Fibroblast of peridontal ligament (primary cell): ENCODE measurements at regions not wholly inside any gene's neighbourhood (a gene's known extent, or its start where the extent isn't known, plus 50 kb on each side); places are given as distances from the start of the nearest gene placed in this dataset.

Experiments used
- DNase-seq: peaks from one replicate; pipeline ENCODE4 v3.0.0-alpha.2; 2010; ENCODE audit errors: extremely low read depth

DNA sequence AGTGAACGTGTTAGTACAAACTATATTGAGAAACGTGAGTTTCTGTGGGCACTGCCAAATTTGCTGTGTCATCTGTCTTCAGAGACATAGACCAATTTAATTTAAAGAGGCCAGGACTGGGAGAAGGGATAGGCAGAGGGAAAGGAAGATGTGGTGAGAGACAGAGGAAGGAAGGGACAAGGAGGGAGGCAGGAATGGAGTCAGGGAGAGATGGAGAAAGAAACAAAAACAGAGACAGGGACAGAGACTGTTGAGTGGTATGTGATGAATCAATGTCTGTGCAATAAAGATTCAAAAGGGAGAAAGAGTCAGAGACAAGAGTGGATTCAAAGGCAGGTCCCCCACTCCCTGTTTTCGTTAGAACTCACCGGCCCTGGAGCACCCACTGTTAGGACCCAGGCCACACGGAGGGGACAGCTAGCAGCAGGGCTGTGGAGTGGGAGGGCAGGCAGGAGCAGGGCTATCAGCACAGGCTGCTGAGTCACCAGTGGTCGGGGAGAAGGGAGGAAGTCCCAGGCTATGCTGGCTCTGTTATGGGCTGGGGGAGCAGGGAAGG, 51.6 kb upstream of the CHD6 start:
- no peak for DNase-seq

DNA sequence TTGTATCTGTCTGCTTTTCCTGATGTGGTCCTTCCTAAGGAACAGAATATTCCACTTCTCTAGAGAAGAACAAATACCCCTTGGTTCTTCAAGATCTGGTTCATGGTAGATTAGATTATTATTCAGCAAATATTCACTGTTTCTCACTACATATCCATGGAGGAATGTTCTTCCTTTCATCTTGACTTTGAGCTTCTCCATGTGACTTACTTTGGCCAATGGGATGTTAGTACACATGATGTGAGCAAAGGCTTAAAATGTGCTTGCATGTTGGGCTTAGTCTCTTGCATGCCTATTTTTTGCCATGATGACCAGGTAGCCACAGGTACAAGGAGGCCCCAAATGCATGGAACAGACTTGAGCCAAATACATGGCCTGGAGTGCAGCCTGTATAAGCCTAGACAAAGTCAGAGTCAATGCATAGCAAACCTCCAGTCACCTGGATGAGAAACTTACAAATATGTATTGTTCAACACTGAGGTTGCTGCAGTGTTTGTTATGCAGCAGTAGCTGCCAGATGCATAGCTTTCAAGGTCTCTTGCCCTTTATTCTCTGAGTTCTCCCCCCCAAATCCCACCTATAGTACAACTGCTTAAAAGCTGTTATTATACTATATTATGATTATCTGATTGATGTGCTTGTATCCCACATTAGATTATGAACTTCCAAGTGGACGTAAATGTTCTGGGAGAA, 50.0 kb upstream of the CHD6 start:
- no peak for DNase-seq
